Fibroblast of skin of left biceps (primary cell): ENCODE measurements at regions not wholly inside any gene's neighbourhood (a gene's known extent, or its start where the extent isn't known, plus 50 kb on each side); places are given as distances from the start of the nearest gene placed in this dataset.

Experiments used
- DNase-seq, 2 experiments: peaks; one replicate each; pipeline ENCODE4 v3.0.0-alpha.2; 2013; ENCODE audit warnings: low read depth in 2 of 2

GRCh38 chr3:164577667-164578210 lies 500.6 kb downstream of the SI start:
- DNase-seq = no peak

- no peak for DNase-seq
Observed at GRCh38 chr3:164572436-164572835, 505.9 kb downstream of the SI start.

GRCh38 chr3:164550857-164551256 lies 527.4 kb downstream of the SI start:
- no peak for DNase-seq

GRCh38 chr3:164539215-164539614 lies 539.1 kb downstream of the SI start:
- no peak for DNase-seq

GRCh38 chr3:164537485-164537884 lies 540.8 kb downstream of the SI start:
- DNase-seq = no peak

GRCh38 chr3:164533275-164533674 lies 545.0 kb downstream of the SI start:
- DNase-seq = no peak

GRCh38 chr3:164526250-164526649 lies 552.0 kb downstream of the SI start:
- no peak for DNase-seq

- DNase-seq = no peak
Observed at GRCh38 chr3:164524201-164524600, 554.1 kb downstream of the SI start.

GRCh38 chr3:164522073-164522763 lies 556.1 kb downstream of the SI start:
- DNase-seq = no peak

- DNase-seq = no peak
Observed at GRCh38 chr3:164521644-164522043, 556.7 kb downstream of the SI start.

- no peak for DNase-seq
Observed at GRCh38 chr3:164521139-164521538, 557.2 kb downstream of the SI start.

- DNase-seq = no peak
Observed at GRCh38 chr3:164515256-164515655, 563.0 kb downstream of the SI start.

- DNase-seq = no peak
Observed at GRCh38 chr3:164514576-164514975, 563.7 kb downstream of the SI start.

GRCh38 chr3:164507886-164508285 lies 570.4 kb downstream of the SI start:
- DNase-seq = no peak

- no peak for DNase-seq
Observed at GRCh38 chr3:164498917-164499316, 579.4 kb downstream of the SI start.

- DNase-seq = no peak
Observed at GRCh38 chr3:164488893-164489292, 589.4 kb downstream of the SI start.

GRCh38 chr3:164486150-164486549 lies 592.1 kb downstream of the SI start:
- no peak for DNase-seq

GRCh38 chr3:164479978-164480377 lies 598.3 kb downstream of the SI start:
- no peak for DNase-seq

GRCh38 chr3:164479406-164479805 lies 598.9 kb downstream of the SI start:
- DNase-seq = no peak

GRCh38 chr3:164478323-164478722 lies 600.0 kb downstream of the SI start:
- no peak for DNase-seq

- DNase-seq = no peak
Observed at GRCh38 chr3:164477403-164477802, 600.9 kb downstream of the SI start.

GRCh38 chr3:164476631-164477030 lies 601.7 kb downstream of the SI start:
- DNase-seq = no peak

- DNase-seq = no peak
Observed at GRCh38 chr3:164470471-164470870, 607.8 kb downstream of the SI start.

- no peak for DNase-seq
Observed at GRCh38 chr3:164468055-164468454, 610.2 kb downstream of the SI start.
